D341Med (cell line): ENCODE measurements at regions not wholly inside any gene's neighbourhood (a gene's known extent, or its start where the extent isn't known, plus 50 kb on each side); places are given as distances from the start of the nearest gene placed in this dataset.

Experiments used
- DNase-seq: peaks from one replicate; pipeline ENCODE4 v3.0.0; 2012; ENCODE audit warnings: low spot score

- no peak for DNase-seq
These were observed 1488.3 kb downstream of the RPA4 start for GRCh38 chrX:98371994-98372393.

- no peak for DNase-seq
These were observed 1495.4 kb downstream of the RPA4 start for GRCh38 chrX:98379134-98379533.

- no peak for DNase-seq
These were observed 1496.4 kb downstream of the RPA4 start for GRCh38 chrX:98380106-98380505.

GRCh38 chrX:98380556-98380955 lies 1496.8 kb downstream of the RPA4 start:
- no peak for DNase-seq

GRCh38 chrX:98398542-98398941 lies 1514.8 kb downstream of the RPA4 start:
- no peak for DNase-seq

- no peak for DNase-seq
These were observed 1521.7 kb downstream of the RPA4 start for GRCh38 chrX:98405376-98405775.

GRCh38 chrX:98407584-98407983 lies 1523.9 kb downstream of the RPA4 start:
- DNase-seq: no peak

- DNase-seq: no peak
These were observed 1526.2 kb downstream of the RPA4 start for GRCh38 chrX:98409867-98410266.

- no peak for DNase-seq
These were observed 1528.3 kb downstream of the RPA4 start for GRCh38 chrX:98412058-98412457.

- no peak for DNase-seq
These were observed 1538.8 kb downstream of the RPA4 start for GRCh38 chrX:98422536-98422935.

- DNase-seq: no peak
These were observed 1548.7 kb downstream of the RPA4 start for GRCh38 chrX:98432413-98432812.

- DNase-seq: no peak
These were observed 1564.8 kb downstream of the RPA4 start for GRCh38 chrX:98448524-98448923.

- DNase-seq: no peak
These were observed 1568.7 kb downstream of the RPA4 start for GRCh38 chrX:98452456-98452855.

- DNase-seq: no peak
These were observed 1576.0 kb downstream of the RPA4 start for GRCh38 chrX:98459669-98460068.

GRCh38 chrX:98480606-98481005 lies 1596.9 kb downstream of the RPA4 start:
- DNase-seq: no peak

GRCh38 chrX:98481636-98482035 lies 1597.9 kb downstream of the RPA4 start:
- no peak for DNase-seq

GRCh38 chrX:98490670-98491069 lies 1607.0 kb downstream of the RPA4 start:
- DNase-seq: no peak

- no peak for DNase-seq
These were observed 1617.7 kb downstream of the RPA4 start for GRCh38 chrX:98501426-98501825.

- no peak for DNase-seq
These were observed 1623.2 kb downstream of the RPA4 start for GRCh38 chrX:98506907-98507306.

GRCh38 chrX:98514032-98514431 lies 1630.3 kb downstream of the RPA4 start:
- no peak for DNase-seq

GRCh38 chrX:98516120-98516519 lies 1632.4 kb downstream of the RPA4 start:
- no peak for DNase-seq

- DNase-seq: no peak
These were observed 1639.3 kb downstream of the RPA4 start for GRCh38 chrX:98523026-98523425.

GRCh38 chrX:98523521-98523920 lies 1639.8 kb downstream of the RPA4 start:
- no peak for DNase-seq

GRCh38 chrX:98548519-98548918 lies 1664.8 kb downstream of the RPA4 start:
- no peak for DNase-seq

- DNase-seq: no peak
These were observed 1685.1 kb downstream of the RPA4 start for GRCh38 chrX:98568795-98569194.
